ENCODE measurements at regions not wholly inside any gene's neighbourhood (a gene's known extent, or its start where the extent isn't known, plus 50 kb on each side); places are given as distances from the start of the nearest gene placed in this dataset.

DNA sequence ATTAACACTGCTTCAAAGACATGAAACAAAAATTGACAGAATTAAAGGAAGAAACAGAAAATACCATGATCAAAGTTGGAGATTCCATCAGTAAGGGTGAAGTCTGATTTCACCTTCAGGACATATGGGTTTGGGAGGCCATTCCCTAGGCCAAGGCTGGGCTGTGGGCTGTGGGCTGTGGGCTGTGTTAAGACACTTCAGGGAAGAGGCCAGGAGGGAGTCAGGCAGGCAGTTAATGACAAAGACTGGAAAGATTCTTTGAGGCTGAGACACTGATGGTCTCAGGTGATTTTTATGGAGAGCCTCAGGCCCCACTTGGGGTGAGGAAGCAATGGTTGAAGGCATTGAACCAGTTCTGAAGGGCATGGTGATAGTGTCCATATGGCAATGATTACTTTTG, 57.5 kb downstream of the MAGEF1 start:
- Histone ChIP-seq H3K9me3 (ENCODE audit: insufficient read depth, low read depth, low read length) (no peaks in the 10 kb centered on the region), H3K27ac (ENCODE audit: low read depth, low read length) (no peak overlapping the region), H3K9ac (ENCODE audit: low read length) (no peak overlapping the region), H2AFZ (ENCODE audit: low read depth, low read length) (no peak overlapping the region), H3K27me3 (ENCODE audit: insufficient read depth, low read length) (no peaks in the 10 kb centered on the region), H3K79me2 (ENCODE audit: insufficient read depth, low read length) (no peaks in the 10 kb centered on the region), H3K4me2 (ENCODE audit: low read length) (no peak overlapping the region), H3K36me3 (ENCODE audit: insufficient read depth, low read length) (no peaks in the 10 kb centered on the region), H3K4me1 (ENCODE audit: insufficient read depth, low read length) (peaks cover 12% of the 10 kb centered on the region), H3K4me3 (ENCODE audit: insufficient read depth, low read depth, low read length) (no peak overlapping the region), H4K20me1 (ENCODE audit: insufficient read depth, low read length) (no peaks in the 10 kb centered on the region)
- no peak overlapping the region for H3K4me3 Mint-ChIP-seq (ENCODE audit: unreplicated experiment)
- TF ChIP-seq, protein P1, sequence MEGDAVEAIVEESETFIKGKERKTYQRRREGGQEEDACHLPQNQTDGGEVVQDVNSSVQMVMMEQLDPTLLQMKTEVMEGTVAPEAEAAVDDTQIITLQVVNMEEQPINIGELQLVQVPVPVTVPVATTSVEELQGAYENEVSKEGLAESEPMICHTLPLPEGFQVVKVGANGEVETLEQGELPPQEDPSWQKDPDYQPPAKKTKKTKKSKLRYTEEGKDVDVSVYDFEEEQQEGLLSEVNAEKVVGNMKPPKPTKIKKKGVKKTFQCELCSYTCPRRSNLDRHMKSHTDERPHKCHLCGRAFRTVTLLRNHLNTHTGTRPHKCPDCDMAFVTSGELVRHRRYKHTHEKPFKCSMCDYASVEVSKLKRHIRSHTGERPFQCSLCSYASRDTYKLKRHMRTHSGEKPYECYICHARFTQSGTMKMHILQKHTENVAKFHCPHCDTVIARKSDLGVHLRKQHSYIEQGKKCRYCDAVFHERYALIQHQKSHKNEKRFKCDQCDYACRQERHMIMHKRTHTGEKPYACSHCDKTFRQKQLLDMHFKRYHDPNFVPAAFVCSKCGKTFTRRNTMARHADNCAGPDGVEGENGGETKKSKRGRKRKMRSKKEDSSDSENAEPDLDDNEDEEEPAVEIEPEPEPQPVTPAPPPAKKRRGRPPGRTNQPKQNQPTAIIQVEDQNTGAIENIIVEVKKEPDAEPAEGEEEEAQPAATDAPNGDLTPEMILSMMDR (IDR thresholded peaks at IDR 0.05; ENCODE audit: insufficient read depth, low read depth, low read length) = no peak
- TF ChIP-seq EZH2 (IDR thresholded peaks at IDR 0.05; ENCODE audit: insufficient read depth, low read length) = no peak
- DNase-seq (ENCODE audit: low read depth) = no peak
- H3K27ac Mint-ChIP-seq (ENCODE audit: unreplicated experiment) = peak overlapping the region; percentile 55
- H3K36me3 Mint-ChIP-seq (ENCODE audit: low read depth, unreplicated experiment) = no peaks in the 10 kb centered on the region
- peaks cover 8% of the 10 kb centered on the region for H3K27me3 Mint-ChIP-seq (ENCODE audit: low read depth, unreplicated experiment)
- peaks cover 39% of the 10 kb centered on the region for H3K4me1 Mint-ChIP-seq (ENCODE audit: low read depth, unreplicated experiment)
- no peaks in the 10 kb centered on the region for H3K9me3 Mint-ChIP-seq (ENCODE audit: unreplicated experiment)
- FAIRE-seq = no peak

- Histone ChIP-seq H2AFZ (ENCODE audit: low read depth, low read length) (no peak overlapping the region), H3K4me3 (ENCODE audit: insufficient read depth, low read depth, low read length) (no peak overlapping the region), H3K79me2 (ENCODE audit: insufficient read depth, low read length) (no peaks in the 10 kb centered on the region), H3K27me3 (ENCODE audit: insufficient read depth, low read length) (no peaks in the 10 kb centered on the region), H3K4me2 (ENCODE audit: low read length) (no peak overlapping the region), H3K36me3 (ENCODE audit: insufficient read depth, low read length) (no peaks in the 10 kb centered on the region), H3K9me3 (ENCODE audit: insufficient read depth, low read depth, low read length) (no peaks in the 10 kb centered on the region), H4K20me1 (ENCODE audit: insufficient read depth, low read length) (no peaks in the 10 kb centered on the region), H3K27ac (ENCODE audit: low read depth, low read length) (no peak overlapping the region), H3K9ac (ENCODE audit: low read length) (no peak overlapping the region), H3K4me1 (ENCODE audit: insufficient read depth, low read length) (peaks cover 9% of the 10 kb centered on the region)
- H3K27ac Mint-ChIP-seq (ENCODE audit: unreplicated experiment) = peak overlapping the region; percentile 51
- H3K36me3 Mint-ChIP-seq (ENCODE audit: low read depth, unreplicated experiment) = no peaks in the 10 kb centered on the region
- DNase-seq (ENCODE audit: low read depth) (peak; percentile 41), FAIRE-seq (no peak)
- H3K4me1 Mint-ChIP-seq (ENCODE audit: low read depth, unreplicated experiment) = peaks cover 27% of the 10 kb centered on the region
- H3K9me3 Mint-ChIP-seq (ENCODE audit: unreplicated experiment) = no peaks in the 10 kb centered on the region
- no peak for TF ChIP-seq EZH2 (IDR thresholded peaks at IDR 0.05; ENCODE audit: insufficient read depth, low read length)
- TF ChIP-seq, protein P1 (IDR thresholded peaks at IDR 0.05; ENCODE audit: insufficient read depth, low read depth, low read length) = no peak
- H3K27me3 Mint-ChIP-seq (ENCODE audit: low read depth, unreplicated experiment) = peaks cover 8% of the 10 kb centered on the region
- peak overlapping the region; percentile 45 for H3K4me3 Mint-ChIP-seq (ENCODE audit: unreplicated experiment)
These were observed 59.4 kb downstream of the MAGEF1 start for GRCh38 chr3:184652465-184652864.

DNA sequence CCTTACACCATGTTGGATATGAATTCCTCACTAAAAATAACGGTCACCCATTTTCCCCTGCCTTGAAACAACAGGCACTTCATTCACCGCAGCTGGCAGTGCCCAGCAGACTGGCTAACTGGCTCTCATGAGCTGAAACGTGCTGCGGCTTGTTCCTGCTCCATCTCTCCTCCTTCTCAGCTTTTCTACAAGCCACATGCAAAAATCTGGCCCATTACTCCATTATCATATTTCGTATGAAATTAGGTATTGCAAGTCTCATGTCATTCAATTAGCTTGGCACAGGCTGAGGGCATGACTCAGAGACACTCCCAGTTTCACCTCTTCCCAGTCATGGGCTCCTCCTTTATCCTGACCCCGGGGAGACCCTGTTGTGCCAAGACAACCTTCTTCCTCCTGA, 60.0 kb downstream of the MAGEF1 start:
- H3K79me2 ChIP-seq (ENCODE audit: insufficient read depth, low read length) = no peaks in the 10 kb centered on the region

More for the DNA sequence above, 60.0 kb downstream of the MAGEF1 start:
- no peak overlapping the region for H3K4me3 Mint-ChIP-seq (ENCODE audit: unreplicated experiment)
- peaks cover 4% of the 10 kb centered on the region for H3K4me1 ChIP-seq (ENCODE audit: insufficient read depth, low read length)
- FAIRE-seq (no peak), DNase-seq (ENCODE audit: low read depth) (no peak)
- H3K27ac ChIP-seq (ENCODE audit: low read depth, low read length) = no peak overlapping the region
- H3K27me3 ChIP-seq (ENCODE audit: insufficient read depth, low read length) = no peaks in the 10 kb centered on the region
- no peak overlapping the region for H2AFZ ChIP-seq (ENCODE audit: low read depth, low read length)
- no peaks in the 10 kb centered on the region for H3K36me3 Mint-ChIP-seq (ENCODE audit: low read depth, unreplicated experiment)
- TF ChIP-seq, protein P1 (IDR thresholded peaks at IDR 0.05; ENCODE audit: insufficient read depth, low read depth, low read length) = no peak
- TF ChIP-seq EZH2 (IDR thresholded peaks at IDR 0.05; ENCODE audit: insufficient read depth, low read length) = no peak
- H4K20me1 ChIP-seq (ENCODE audit: insufficient read depth, low read length) = no peaks in the 10 kb centered on the region
- H3K36me3 ChIP-seq (ENCODE audit: insufficient read depth, low read length) = no peaks in the 10 kb centered on the region
- H3K4me3 ChIP-seq (ENCODE audit: insufficient read depth, low read depth, low read length) = no peak overlapping the region
- peaks cover 8% of the 10 kb centered on the region for H3K27me3 Mint-ChIP-seq (ENCODE audit: low read depth, unreplicated experiment)
- H3K9me3 Mint-ChIP-seq (ENCODE audit: unreplicated experiment) = no peaks in the 10 kb centered on the region
- no peak overlapping the region for H3K9ac ChIP-seq (ENCODE audit: low read length)
- H3K9me3 ChIP-seq (ENCODE audit: insufficient read depth, low read depth, low read length) = no peaks in the 10 kb centered on the region
- H3K4me2 ChIP-seq (ENCODE audit: low read length) = no peak overlapping the region
- peak overlapping the region; percentile 30 for H3K27ac Mint-ChIP-seq (ENCODE audit: unreplicated experiment)
- peaks cover 21% of the 10 kb centered on the region for H3K4me1 Mint-ChIP-seq (ENCODE audit: low read depth, unreplicated experiment)
